Trophoblast cell (in vitro differentiated cells and primary cell): ENCODE measurements at regions not wholly inside any gene's neighbourhood (a gene's known extent, or its start where the extent isn't known, plus 50 kb on each side); places are given as distances from the start of the nearest gene placed in this dataset.

ENCODE experiments used
- DNase-seq, 2 donors: peaks; one replicate each; pipeline ENCODE4 v3.0.0-alpha.2; 2016
- H2AFZ ChIP-seq: 2 replicates; pipeline ENCODE4 v1.6.1; 2013; ENCODE audit warnings: low read length, moderate library complexity, mild to moderate bottlenecking; ENCODE audit not compliant: insufficient read depth, poor library complexity
- H2AK5ac ChIP-seq: 2 replicates; pipeline ENCODE4 v1.6.1; 2013; ENCODE audit warnings: mild to moderate bottlenecking, low read length
- H2BK120ac ChIP-seq: 2 replicates; pipeline ENCODE4 v1.6.1; 2013; ENCODE audit warnings: low read length, mild to moderate bottlenecking, moderate library complexity; ENCODE audit not compliant: insufficient read depth, poor library complexity
- H2BK12ac ChIP-seq: 2 replicates; pipeline ENCODE4 v1.6.1; 2013; ENCODE audit warnings: mild to moderate bottlenecking, low read length, moderate library complexity
- H2BK5ac ChIP-seq: 2 replicates; pipeline ENCODE4 v1.6.1; 2013; ENCODE audit warnings: low read length, low read depth, moderate library complexity, mild to moderate bottlenecking; ENCODE audit not compliant: poor library complexity
- H3K14ac ChIP-seq: 2 replicates; pipeline ENCODE4 v1.6.1; 2013; ENCODE audit warnings: mild to moderate bottlenecking, low read length
- H3K18ac ChIP-seq: 2 replicates; pipeline ENCODE4 v1.6.1; 2013; ENCODE audit warnings: mild to moderate bottlenecking, low read length
- H3K23ac ChIP-seq: 2 replicates; pipeline ENCODE4 v1.6.1; 2013; ENCODE audit warnings: low read length
- H3K27ac ChIP-seq: 2 replicates; pipeline ENCODE4 v1.5.1; 2013; ENCODE audit warnings: low read depth, mild to moderate bottlenecking, inconsistent platforms, low read length, moderate library complexity
- H3K27me3 ChIP-seq: 2 replicates; pipeline ENCODE4 v1.6.1; 2013; ENCODE audit warnings: inconsistent platforms, mild to moderate bottlenecking, low read length, moderate library complexity; ENCODE audit not compliant: insufficient read depth
- H3K36me3 ChIP-seq, 2 experiments: 1 replicate in 1 of 2; 2 replicates in 1 of 2; pipeline ENCODE4 v1.6.1; 2013; ENCODE audit warnings: low read length in 2 of 2, mild to moderate bottlenecking in 2 of 2, moderate library complexity in 1 of 2; ENCODE audit not compliant: insufficient read depth in 2 of 2, control insufficient read depth in 1 of 2
- H3K4ac ChIP-seq: 2 replicates; pipeline ENCODE4 v1.6.1; 2013; ENCODE audit warnings: low read depth, mild to moderate bottlenecking, low read length, moderate library complexity
- H3K4me1 ChIP-seq, 2 experiments: 1 replicate in 1 of 2; 2 replicates in 1 of 2; pipeline ENCODE4 v1.6.1; 2013; ENCODE audit warnings: low read length in 2 of 2, mild to moderate bottlenecking in 2 of 2, moderate library complexity in 1 of 2; ENCODE audit not compliant: insufficient read depth in 2 of 2, control insufficient read depth in 1 of 2
- H3K4me2 ChIP-seq: 2 replicates; pipeline ENCODE4 v1.6.1; 2013; ENCODE audit warnings: inconsistent platforms, mild to moderate bottlenecking, low read length, moderate library complexity
- H3K4me3 ChIP-seq: 2 replicates; pipeline ENCODE4 v1.5.1; 2013; ENCODE audit warnings: mild to moderate bottlenecking, low read depth, low read length, inconsistent platforms
- H3K79me1 ChIP-seq: one replicate; pipeline ENCODE4 v1.6.1; 2013; ENCODE audit warnings: low read length
- H3K79me2 ChIP-seq: 2 replicates; pipeline ENCODE4 v1.6.1; 2013; ENCODE audit warnings: low read length, mild to moderate bottlenecking; ENCODE audit not compliant: control insufficient read depth, insufficient read depth, poor library complexity
- H3K9ac ChIP-seq: 2 replicates; pipeline ENCODE4 v1.6.1; 2013; ENCODE audit warnings: mild to moderate bottlenecking, low read length
- H3K9me3 ChIP-seq: 2 replicates; pipeline ENCODE4 v1.6.1; 2013; ENCODE audit warnings: low read depth, mild to moderate bottlenecking, control low read depth, inconsistent platforms, low read length; ENCODE audit not compliant: insufficient read depth
- H4K12ac ChIP-seq: 2 replicates; pipeline ENCODE4 v1.6.1; 2013; ENCODE audit warnings: low read depth, mild to moderate bottlenecking, low read length, moderate library complexity
- H4K8ac ChIP-seq: 2 replicates; pipeline ENCODE4 v1.6.1; 2013; ENCODE audit warnings: low read depth, mild to moderate bottlenecking, low read length, moderate library complexity
- H4K91ac ChIP-seq: one replicate; pipeline ENCODE4 v1.6.1; 2013; ENCODE audit warnings: low read depth, mild to moderate bottlenecking, low read length, moderate library complexity
- WGBS: extraction: QIAGEN DNeasy Blood & Tissue Kit; methylation state at CpG from one replicate; pipeline ENCODE4 v1.1.7; 2013; ENCODE audit warnings: missing lambda C conversion rate; ENCODE audit not compliant: insufficient read length, insufficient coverage; ENCODE audit errors: extremely low coverage; 5-methylcytosine and 5-hydroxymethylcytosine counted together

DNA sequence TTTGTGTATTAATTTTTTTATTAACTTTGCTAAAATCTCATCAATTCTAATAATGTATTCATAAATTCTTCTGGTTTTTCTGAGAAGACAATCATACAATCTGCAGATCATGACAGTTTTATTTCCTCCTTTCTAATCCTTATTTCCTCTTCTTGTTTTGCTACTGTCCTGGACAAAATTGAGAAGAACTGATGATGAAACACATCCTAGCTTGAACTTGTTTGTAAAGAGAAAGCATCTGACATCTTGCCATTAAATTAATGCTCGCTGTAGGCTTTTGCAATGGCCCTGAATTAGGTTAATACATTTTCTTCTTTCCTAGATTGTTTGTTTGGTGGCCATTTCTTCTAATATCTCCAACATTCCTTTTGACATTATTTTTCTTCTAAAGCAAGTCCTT, 110.9 kb upstream of the TPM1 start:
- H2BK12ac ChIP-seq, result no peak overlapping the region
- no peak overlapping the region for H3K4me2 ChIP-seq

GRCh38 chr15:62932436-62932835, 110.1 kb upstream of the TPM1 start:
- no peak overlapping the region for H4K8ac ChIP-seq
- WGBS, result no CpG with 5 or more reads among the region's 1 CpG

More for the DNA sequence above, 110.9 kb upstream of the TPM1 start:
- no CpG with 5 or more reads among the region's 1 CpG for WGBS
- Histone ChIP-seq H3K4ac (no peak overlapping the region), H3K18ac (no peak overlapping the region), H3K14ac (no peak overlapping the region), H3K9ac (no peak overlapping the region), H3K27me3 (no peaks in the 10 kb centered on the region), H3K9me3 (no peaks in the 10 kb centered on the region), H4K91ac (no peak overlapping the region), H2BK5ac (no peak overlapping the region), H4K12ac (no peak overlapping the region), H2AK5ac (no peak overlapping the region), H3K4me1 (peaks cover 8 to 13% of the 10 kb centered on the region in 2 experiments), H4K8ac (no peak overlapping the region), H3K36me3 (no peaks in the 10 kb centered on the region), H3K79me2 (no peaks in the 10 kb centered on the region), H2AFZ (no peak overlapping the region), H3K4me3 (no peak overlapping the region), H3K27ac (no peak overlapping the region), H3K79me1 (peaks cover 38% of the 10 kb centered on the region), H2BK120ac (no peak overlapping the region), H3K23ac (no peak overlapping the region)
- no peak for DNase-seq

DNA sequence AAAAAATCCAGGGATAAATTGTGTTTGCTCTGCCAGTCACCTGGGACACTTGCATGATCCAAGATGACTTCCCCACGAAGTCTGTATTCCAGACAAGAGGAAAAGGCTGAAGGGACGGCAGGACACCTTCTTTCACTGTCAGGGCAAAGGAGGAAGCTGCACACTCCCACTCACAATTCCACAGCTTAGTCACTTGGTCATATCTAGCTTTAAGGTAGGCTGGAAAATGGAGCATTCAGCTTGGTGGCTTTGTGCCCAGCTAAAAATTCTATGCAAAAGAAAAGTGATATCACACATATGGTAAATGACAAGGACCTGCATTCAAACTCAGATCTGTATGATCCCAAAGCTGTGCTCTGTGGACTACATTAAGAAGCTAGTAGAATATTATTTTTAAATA, 109.2 kb upstream of the TPM1 start:
- no peak overlapping the region for H4K12ac ChIP-seq
- H3K4me3 ChIP-seq, result no peak overlapping the region
- peak overlapping the region; percentile 82 for H4K91ac ChIP-seq
- peak overlapping the region; percentile 75 for H2AK5ac ChIP-seq
- peak overlapping the region; percentile 96 for H2BK12ac ChIP-seq
- H3K27me3 ChIP-seq, result no peaks in the 10 kb centered on the region
- peak overlapping the region; percentile 72 for H3K4ac ChIP-seq
- peaks cover 8 to 9% of the 10 kb centered on the region in 2 experiments for H3K4me1 ChIP-seq
- peak overlapping the region; percentile 82 for H2BK5ac ChIP-seq
- H3K18ac ChIP-seq, result no peak overlapping the region
- H3K36me3 ChIP-seq, result no peaks in the 10 kb centered on the region
- no peaks in the 10 kb centered on the region for H3K79me2 ChIP-seq
- DNase-seq, result no peak
- H2AFZ ChIP-seq, result no peak overlapping the region
- H3K9ac ChIP-seq, result no peak overlapping the region
- no peak overlapping the region for H3K27ac ChIP-seq
- no peak overlapping the region for H3K23ac ChIP-seq
- H2BK120ac ChIP-seq, result peak overlapping the region; percentile 76
- H3K79me1 ChIP-seq, result peaks cover 27% of the 10 kb centered on the region
- peak overlapping the region; percentile 59 for H4K8ac ChIP-seq
- no CpG with 5 or more reads among the region's 2 CpGs for WGBS
- no peaks in the 10 kb centered on the region for H3K9me3 ChIP-seq
- peak overlapping the region; percentile 71 for H3K14ac ChIP-seq
- H3K4me2 ChIP-seq, result no peak overlapping the region

More at GRCh38 chr15:62932436-62932835, 110.1 kb upstream of the TPM1 start:
- H4K12ac ChIP-seq, result no peak overlapping the region
- H3K9me3 ChIP-seq, result no peaks in the 10 kb centered on the region
- H3K79me2 ChIP-seq, result no peaks in the 10 kb centered on the region
- H3K27me3 ChIP-seq, result no peaks in the 10 kb centered on the region
- no peak overlapping the region for H3K14ac ChIP-seq
- H3K27ac ChIP-seq, result no peak overlapping the region
- H3K36me3 ChIP-seq, result no peaks in the 10 kb centered on the region
- no peak overlapping the region for H3K4me2 ChIP-seq
- no peak overlapping the region for H3K23ac ChIP-seq
- no peak overlapping the region for H3K4ac ChIP-seq
- no peak overlapping the region for H3K18ac ChIP-seq
- peaks cover 33% of the 10 kb centered on the region for H3K79me1 ChIP-seq
- no peak overlapping the region for H2BK12ac ChIP-seq
- H2BK120ac ChIP-seq, result peak overlapping the region; percentile 55
- no peak overlapping the region for H2AK5ac ChIP-seq
- H3K9ac ChIP-seq, result no peak overlapping the region
- H2AFZ ChIP-seq, result no peak overlapping the region
- DNase-seq, result peak in 1 of 2 donors; percentile 67
- no peak overlapping the region for H2BK5ac ChIP-seq
- H3K4me3 ChIP-seq, result no peak overlapping the region
- H4K91ac ChIP-seq, result peak overlapping the region; percentile 74
- peaks cover 8 to 13% of the 10 kb centered on the region in 2 experiments for H3K4me1 ChIP-seq

DNA sequence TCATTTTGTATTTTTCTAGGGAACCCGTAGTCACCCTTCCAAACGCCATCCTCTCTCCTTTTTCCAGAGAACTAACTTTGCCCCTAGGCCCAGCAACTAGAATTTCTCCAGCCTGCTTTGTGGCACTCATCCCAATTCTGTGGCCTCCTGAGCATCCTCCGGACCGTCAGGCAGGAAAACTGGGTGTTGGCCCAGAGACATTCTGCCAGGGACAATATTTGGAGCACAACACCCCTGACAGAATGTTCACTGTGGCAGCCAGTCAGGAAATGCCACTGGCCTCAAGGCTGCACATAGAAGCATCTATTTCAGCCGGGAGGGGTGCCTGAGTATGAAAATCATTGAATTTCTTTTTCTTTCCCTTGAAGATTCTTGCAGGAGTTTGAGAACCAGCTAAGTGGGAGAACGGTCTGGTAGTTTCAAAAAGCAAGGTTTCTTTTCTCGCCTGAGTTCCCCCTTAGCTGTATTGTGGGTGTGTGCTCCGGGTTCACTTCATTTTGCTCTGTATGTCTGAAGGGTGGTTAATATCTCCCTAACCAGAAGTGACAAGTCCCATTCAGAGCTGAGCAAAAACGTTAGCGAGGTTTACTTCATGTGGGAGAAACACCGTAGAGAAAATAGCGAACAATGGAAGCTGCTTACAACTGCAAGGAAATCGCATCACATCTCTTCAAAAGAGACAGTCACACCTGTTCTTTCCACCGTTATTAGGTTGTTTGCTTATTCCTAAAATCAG, 108.1 kb upstream of the TPM1 start:
- H3K27ac ChIP-seq, result no peak overlapping the region
- H2BK120ac ChIP-seq, result peak overlapping the region; percentile 50
- H3K4me3 ChIP-seq, result no peak overlapping the region
- WGBS, result no CpG with 5 or more reads among the region's 14 CpGs
- H3K36me3 ChIP-seq, result no peaks in the 10 kb centered on the region
- no peaks in the 10 kb centered on the region for H3K79me2 ChIP-seq
- DNase-seq, result no peak
- no peak overlapping the region for H4K12ac ChIP-seq
- H3K14ac ChIP-seq, result no peak overlapping the region
- H3K4me1 ChIP-seq, result peaks cover 8 to 9% of the 10 kb centered on the region in 2 experiments
- no peak overlapping the region for H2AFZ ChIP-seq
- H3K9ac ChIP-seq, result no peak overlapping the region
- no peaks in the 10 kb centered on the region for H3K9me3 ChIP-seq
- no peak overlapping the region for H3K18ac ChIP-seq
- H4K91ac ChIP-seq, result peak overlapping the region; percentile 69
- H3K79me1 ChIP-seq, result peaks cover 21% of the 10 kb centered on the region
- peak overlapping the region; percentile 45 for H2BK5ac ChIP-seq
- H3K23ac ChIP-seq, result peak overlapping the region; percentile 52
- H2BK12ac ChIP-seq, result peak overlapping the region; percentile 61
- H3K27me3 ChIP-seq, result no peaks in the 10 kb centered on the region
- H3K4me2 ChIP-seq, result no peak overlapping the region
- H4K8ac ChIP-seq, result no peak overlapping the region
- H2AK5ac ChIP-seq, result peak overlapping the region; percentile 72
- H3K4ac ChIP-seq, result no peak overlapping the region
